GM18858 (cell line): ENCODE measurements at regions not wholly inside any gene's neighbourhood (a gene's known extent, or its start where the extent isn't known, plus 50 kb on each side); places are given as distances from the start of the nearest gene placed in this dataset.
"Not testable (repeated sequence)": the region's sequence is repeated elsewhere in the genome, so short reads cannot be mapped to it uniquely, and the experiment has no call there.

Experiments used
- ATAC-seq: cut with Tn5 transposase; IDR thresholded peaks from one replicate; pipeline ENCODE4 v1.9.1; 2021; ENCODE audit not compliant: unreplicated experiment

DNA sequence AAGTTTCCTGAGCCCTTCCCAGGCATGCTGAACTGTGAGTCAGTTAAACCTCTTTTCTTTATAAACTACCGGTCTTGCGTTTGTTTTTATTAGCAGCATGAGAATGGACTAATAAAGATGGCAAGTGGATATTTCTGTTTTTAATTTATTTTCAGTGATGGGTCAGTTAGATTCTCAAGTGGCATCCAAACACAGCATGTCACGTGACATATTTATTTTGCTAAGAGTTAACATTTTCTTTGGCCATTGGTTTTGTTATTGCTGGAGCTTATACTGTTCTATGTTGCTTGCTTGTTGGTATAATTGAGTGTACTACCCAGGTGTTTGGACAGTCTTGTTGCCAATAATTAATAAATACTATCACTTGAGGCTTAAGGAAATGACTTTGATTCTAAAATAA lies 181.7 kb upstream of the MALRD1 start:
- no peak for ATAC-seq

DNA sequence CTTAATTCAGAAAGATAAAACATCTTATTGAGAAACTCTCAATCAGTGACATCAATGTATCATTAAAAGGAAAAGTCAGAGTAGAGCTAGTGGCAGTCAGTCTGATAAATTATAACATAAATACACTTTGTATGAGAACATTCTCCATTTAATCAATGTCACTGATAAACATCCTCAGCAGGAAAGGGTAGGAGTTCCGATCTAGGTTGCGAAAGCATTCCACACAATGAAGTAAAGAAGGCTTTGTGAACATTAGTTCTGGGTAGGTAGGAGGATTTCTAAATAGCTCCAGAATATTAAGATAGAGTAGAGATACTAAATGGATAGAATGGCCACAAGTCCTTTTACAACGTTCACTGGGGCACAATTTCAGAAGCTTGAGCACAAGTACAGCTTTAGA lies 179.7 kb upstream of the MALRD1 start:
- no peak for ATAC-seq

DNA sequence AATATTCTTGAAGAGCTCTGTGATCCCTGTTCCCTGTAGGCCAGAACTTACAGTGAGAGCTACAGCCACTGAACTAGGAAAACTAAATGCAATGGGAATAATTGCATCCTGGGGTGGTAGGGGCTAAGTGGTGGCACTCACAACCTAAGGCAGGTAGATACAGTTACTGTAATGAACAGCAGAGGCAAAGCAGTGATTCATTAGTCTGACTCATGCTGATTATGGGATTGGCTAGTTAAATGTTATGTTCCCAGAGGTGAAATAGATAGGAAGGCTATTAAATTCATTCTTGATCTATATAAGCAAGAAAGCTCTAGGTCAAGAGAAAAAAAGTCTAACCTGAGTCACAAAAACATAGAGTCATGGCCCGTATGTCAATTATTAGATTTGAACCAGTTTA lies 173.1 kb upstream of the MALRD1 start:
- no peak for ATAC-seq

DNA sequence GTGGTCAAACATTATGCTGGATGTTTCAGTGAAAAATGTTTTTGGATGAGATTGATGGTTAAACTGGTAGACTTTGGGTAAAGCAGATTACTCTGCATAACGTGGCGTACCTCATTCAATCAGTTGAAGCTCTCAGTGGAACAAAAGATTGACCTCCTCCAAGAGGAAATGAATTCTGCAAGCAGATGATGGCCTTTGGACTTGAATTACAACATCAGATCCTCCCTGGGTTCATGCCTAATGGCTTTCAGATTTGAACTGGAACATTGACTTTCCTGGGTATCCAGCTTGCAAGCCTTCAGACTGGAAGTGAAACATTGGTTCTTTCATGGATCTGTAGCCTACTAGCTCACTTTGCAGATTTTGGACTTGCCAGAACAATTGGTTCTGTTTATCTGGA lies 169.3 kb upstream of the MALRD1 start:
- no peak for ATAC-seq

DNA sequence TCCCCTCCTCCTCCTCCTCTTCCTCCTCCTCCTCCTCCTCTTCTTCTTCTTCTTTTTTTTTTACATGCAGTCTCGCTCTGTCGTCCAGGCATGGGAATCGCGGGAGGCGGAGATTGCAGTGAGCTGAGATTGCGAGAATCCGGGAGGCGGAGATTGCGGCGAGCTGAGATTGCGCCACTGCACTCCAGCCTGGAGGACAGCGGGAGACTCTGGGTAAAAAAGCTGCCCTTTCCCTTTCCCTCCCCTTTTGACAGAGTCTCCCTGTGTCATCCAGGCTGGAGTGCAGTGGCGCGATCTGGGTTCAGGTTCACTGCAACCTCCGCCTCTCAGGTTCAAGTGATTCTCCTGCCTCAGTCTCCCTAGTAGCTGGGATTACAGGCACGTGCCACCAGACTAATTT lies 168.1 kb upstream of the MALRD1 start:
- no peak for ATAC-seq

DNA sequence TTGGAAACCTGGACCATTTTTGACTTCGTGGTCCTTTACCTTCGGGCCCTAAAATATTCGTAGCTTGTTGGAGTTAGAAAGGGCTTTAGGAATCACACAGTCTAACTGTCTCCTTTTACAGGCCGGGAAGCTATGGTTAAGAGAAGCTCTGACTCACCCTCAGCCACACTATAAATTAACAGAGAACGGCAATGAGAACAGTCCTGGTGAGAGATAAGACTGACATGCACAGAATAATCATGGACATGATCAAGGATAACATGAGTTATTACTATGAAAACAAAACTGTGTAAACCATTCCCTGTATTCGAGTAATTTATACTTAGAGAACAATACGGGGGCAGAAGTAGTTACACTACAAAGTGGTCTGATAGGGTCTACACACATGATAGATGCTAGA lies 162.5 kb upstream of the MALRD1 start:
- no peak for ATAC-seq

DNA sequence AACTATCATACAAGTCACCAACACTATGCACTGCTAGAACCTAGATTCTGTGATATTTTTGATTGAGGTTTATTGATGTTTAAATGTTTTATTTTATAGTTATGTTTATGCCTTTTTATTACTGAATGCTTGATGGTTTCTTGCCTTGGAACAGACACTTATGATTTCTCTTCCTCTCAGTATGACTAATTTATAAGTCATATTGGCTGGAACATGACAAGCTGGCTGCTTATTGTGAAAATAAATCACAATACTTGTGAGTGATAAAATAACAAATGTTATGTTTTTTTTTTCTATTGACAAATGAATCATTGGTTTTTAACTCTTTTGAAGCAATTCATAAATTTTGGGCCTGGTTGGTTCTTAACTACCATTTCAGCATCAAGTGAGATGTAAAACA lies 142.0 kb upstream of the MALRD1 start:
- ATAC-seq, result no peak

DNA sequence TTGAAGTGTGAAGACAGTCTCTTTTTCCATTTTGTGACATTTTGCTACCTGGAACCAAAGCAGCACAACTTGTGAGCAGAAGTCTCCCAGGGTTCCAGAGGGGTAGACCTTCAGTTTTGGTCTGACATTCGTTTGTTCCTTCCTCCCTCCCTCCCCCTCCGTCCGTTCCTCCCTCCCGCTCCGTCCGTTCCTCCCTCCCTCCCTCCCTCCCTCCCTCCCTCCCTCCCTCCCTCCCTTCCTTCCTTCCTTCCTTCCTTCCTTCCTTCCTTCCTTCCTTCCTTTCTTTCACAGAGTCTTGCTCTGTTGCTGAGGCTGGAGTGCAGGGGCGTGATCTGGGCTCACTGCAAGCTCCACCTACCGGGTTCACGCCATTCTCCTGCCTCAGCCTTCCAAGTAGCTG lies 131.2 kb upstream of the MALRD1 start:
- not testable (repeated sequence) for ATAC-seq

DNA sequence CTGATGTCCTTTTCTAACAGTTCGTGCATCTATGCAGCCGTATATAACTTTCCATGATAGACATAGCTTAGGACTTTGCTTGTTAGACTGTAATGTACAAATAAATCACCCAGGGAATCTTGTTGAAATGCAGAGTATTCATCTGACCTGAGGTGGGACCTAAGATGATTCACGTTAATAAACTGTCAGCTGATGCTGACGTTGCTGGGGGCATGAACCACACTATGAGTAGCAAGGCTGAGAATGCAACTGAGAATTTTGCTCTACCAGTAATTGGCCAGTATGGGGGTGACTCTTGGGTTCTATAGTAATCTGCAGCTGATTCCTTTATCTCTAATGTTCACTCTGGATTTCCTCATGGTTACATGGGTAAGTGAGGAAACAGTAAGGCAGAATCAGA lies 130.1 kb upstream of the MALRD1 start:
- ATAC-seq, result no peak

DNA sequence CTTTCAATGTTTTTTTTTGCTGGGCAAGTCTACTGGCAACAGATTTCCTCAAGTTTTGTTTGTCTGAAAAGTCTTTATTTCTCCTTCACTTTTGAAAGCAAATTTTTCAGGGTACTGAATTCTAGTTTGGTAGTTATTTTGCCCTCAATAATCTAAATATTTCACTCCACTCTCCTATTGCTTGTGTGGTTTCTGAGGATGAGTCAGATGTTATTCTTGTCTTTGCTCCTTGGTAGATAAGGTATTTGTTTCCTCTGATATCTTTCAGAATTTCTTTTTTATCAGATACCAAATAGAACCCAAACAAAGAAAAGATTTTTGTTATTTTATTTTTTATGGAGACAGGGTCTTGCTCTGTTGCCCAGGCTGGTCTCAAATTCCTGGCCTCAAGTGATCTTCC lies 99.2 kb upstream of the MALRD1 start:
- ATAC-seq, result no peak

DNA sequence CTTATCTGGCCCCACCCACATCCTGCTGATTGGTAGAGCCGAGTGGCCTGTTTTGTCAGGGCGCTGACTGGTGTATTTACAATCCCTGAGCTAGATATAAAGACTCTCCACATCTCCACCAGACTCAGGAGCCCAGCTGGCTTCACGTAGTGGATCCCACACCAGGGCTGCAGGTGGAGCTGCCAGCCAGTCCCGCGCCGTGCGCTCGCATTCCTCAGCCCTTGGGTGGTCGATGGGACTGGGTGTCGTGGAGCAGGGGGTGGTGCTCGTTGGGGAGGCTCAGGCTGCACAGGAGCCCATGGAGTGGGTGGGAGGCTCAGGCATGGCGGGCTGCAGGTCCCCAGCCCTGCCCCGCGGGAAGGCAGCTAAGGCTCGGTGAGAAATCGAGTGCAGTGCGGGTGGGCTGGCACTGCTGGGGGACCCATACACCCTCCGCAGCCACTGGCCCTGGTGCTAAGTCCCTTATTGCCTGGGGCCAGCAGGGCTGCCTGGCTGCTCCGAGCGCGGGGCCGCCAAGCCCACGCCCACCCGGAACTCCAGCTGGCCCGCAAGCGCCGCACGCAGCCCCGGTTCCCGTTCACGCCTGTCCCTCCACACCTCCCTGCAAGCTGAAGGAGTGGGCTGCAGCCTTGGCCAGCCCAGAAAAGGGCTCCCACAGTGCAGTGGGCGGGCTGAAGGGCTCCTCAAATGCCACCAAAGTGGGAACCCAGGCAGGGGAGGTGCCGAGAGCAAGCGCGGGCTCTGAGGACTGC lies 97.4 kb upstream of the MALRD1 start:
- ATAC-seq, result not testable (repeated sequence)

DNA sequence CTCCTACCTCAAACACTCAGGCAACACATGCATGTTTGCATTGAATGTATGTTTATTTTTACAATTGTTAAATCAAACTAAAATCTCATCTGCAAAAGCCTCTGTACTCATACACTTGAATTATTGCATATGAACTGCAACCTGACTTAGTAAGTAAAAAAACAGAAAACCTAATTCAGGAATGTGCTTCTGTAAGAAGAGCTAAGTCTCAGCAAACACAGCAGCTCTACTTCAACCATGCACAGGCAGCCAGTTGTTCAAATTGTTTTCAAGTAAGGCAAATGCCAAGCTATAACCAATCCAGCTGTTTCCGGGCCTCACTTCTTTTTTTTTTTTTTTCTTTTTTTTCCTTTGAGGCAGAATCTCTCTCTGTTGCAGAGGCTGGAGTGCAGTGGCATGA lies 93.5 kb upstream of the MALRD1 start:
- ATAC-seq, result no peak

DNA sequence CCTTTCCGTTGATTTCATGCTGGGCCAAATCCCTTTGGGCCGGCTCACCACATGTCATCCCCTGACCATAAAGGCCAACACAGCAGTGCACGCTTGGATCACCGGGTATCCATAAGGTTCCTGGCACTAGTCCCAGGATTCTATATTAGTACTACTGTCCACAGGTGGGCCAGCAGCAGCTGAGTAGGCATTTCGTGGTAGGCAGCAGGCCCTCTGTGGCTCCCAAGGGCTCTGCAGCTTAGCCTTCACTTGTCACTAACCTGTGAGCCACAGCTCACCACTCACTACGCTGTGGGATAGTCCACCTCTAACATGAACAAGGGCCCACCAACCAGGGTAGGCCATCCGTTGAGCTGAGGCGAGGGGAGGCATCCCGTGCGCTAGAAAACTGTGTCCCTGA lies 89.2 kb upstream of the MALRD1 start:
- ATAC-seq, result no peak

DNA sequence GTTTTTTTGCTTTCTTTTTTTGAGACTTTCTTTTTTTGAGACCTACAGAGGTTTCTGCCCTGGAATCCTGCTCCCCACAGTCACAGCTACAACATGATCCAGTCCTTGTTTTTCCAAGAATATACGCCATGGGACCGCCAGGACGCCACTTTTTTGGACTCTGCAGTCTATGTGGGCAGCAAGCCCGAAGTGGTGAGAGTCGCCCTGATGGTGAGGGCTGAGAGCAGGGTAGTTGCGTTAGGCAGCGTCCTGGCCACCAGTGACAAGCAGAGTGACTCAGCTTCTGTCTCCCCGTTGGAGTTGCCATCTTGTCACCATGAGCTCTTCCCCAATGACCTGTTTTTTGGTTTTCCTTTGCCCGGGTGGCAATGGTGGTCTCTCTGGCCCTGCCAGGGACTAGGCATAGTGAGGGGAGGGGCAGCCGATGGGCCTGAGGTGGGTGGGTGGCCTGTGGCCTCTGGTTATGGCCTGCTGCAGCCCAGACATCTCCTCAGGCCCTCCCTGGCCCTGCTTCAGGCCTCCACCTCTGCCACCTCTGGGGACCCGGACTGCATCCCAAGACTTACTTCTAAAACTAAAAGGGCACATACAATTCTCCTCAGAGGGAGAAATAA lies 88.0 kb upstream of the MALRD1 start:
- no peak for ATAC-seq

DNA sequence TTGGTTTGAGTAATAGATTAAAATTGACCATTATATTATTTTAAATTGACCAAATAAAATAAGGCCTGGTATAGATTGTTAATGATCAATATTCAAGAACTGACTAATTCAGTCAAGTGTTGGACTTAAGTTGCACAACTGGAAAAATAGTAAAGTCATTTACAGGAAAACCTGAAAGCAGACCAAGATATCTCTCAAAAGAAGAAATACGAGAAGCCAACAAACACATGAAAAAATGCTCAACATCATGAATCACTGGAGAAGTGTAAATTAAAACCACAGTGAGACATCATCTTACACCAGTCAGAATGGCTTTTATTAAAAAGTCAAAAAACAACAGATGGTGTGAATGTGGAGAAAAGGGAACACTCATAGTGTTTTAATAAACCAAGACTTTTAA lies 80.4 kb upstream of the MALRD1 start:
- no peak for ATAC-seq

DNA sequence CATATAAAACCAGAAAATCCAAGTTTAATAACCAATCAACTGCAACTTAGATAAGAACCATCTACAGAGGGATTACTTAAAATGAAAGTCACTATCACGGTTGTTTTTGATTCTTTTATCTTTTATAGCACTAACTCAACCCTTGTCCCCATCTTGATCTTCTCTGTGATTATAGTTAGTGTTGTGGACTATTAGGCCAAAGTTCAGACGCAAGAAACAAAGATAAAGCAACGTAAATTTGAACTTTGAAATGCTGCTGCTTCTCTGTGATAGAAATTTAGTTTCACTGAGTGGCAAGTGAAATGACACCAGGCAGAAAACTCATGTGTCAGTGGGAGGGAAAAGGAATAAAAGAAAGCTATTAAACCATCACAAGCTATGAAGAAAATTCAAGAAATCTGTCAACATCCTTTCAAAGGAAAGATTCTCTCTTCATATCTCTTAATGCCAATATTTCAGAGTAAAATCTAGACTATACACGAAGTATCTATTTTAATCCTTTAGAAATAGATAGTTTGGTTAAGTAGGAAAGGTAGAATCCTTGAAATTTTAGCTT lies 71.8 kb upstream of the MALRD1 start:
- no peak for ATAC-seq

DNA sequence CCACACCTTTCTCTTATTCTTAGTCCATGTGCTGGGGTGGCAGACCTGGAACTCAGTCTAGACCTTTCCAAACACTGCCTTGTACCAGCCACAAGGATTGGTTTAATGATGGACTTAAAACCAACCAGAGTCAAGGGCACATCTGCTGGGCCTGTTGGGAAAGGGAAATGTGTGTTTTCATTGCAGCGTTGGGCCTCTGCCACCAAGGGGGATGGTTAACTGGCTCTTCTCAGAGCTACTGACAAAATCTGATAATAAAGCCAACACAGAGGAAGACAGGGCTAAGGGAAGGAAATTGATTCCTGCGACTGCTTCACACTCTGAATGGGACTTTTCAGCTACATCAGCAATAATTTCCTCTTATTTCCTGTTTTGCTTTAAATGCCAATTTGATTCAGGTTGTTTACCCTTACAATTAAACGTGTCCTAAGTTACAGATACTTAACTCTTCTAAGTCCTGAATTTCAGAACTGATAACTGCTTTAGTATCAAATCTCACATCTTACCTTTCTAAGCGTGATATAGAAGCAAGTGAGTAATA lies 68.4 kb upstream of the MALRD1 start:
- no peak for ATAC-seq

DNA sequence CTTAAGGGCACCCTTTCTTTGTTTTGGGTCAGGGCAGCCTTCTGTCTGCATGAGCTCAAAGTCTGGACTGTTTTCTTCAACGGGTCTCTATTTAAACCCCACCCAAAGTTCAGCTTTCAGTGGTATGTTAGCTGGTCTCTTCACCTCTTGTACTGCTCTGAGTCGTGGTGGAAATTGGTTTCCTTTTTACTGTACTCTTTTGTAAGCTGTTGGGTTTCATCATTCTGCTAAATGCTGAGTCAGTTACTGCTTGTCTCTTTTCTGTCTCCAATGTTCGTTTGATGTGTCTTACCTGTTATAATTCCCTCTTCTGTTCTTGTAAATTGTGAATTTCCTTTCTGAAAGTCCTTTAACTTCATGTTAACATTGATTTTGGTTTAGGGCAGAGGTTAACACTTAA lies 64.1 kb upstream of the MALRD1 start:
- ATAC-seq, result no peak

DNA sequence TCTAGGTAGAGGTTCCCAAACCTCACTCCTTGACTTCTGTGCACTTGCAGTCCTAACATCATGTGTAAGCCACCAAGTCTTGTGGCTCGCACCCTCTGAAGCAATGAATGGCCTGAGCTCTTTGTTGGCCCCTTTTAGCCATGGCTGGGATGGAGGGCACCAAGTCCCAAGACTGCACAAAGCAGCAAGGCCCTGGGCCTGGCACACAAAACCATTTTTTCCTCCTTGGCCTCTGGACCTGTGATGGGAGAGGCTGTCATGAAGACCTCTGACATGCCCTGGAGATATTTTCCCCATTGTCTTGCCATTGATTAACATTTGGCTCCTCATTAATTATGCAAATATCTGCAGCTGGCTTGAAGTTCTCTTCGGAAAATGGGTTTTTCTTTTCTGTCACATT lies 60.3 kb upstream of the MALRD1 start:
- no peak for ATAC-seq
